ENCODE measurements at regions not wholly inside any gene's neighbourhood (a gene's known extent, or its start where the extent isn't known, plus 50 kb on each side); places are given as distances from the start of the nearest gene placed in this dataset. TPM values are rescaled to one million over a fixed set of nuclear protein-coding genes. Genes with fewer than 3 reads are reported as not detected.

DNA sequence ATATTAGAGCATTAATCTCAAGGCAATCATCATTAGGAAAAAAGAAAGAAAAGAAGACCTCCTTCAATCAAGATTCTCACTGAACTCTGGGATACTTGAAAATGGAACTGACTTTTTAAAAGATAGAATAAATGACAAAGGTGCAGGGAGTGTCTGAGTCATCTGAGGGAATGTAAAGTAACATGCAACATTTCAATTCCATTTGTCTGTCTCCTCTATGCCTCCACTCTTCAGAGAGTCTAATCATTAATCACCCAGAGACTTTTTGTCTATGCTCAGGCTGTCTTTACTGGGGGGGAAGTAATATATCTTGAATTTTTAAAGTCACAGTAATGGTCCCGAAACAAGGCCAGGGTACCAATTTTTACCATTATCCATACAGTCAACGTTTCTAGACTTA lies 55.0 kb upstream of the PACRGL start:
- TF ChIP-seq, protein P1, sequence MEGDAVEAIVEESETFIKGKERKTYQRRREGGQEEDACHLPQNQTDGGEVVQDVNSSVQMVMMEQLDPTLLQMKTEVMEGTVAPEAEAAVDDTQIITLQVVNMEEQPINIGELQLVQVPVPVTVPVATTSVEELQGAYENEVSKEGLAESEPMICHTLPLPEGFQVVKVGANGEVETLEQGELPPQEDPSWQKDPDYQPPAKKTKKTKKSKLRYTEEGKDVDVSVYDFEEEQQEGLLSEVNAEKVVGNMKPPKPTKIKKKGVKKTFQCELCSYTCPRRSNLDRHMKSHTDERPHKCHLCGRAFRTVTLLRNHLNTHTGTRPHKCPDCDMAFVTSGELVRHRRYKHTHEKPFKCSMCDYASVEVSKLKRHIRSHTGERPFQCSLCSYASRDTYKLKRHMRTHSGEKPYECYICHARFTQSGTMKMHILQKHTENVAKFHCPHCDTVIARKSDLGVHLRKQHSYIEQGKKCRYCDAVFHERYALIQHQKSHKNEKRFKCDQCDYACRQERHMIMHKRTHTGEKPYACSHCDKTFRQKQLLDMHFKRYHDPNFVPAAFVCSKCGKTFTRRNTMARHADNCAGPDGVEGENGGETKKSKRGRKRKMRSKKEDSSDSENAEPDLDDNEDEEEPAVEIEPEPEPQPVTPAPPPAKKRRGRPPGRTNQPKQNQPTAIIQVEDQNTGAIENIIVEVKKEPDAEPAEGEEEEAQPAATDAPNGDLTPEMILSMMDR (IDR thresholded peaks at IDR 0.05), result no peak
- no peaks in the 10 kb centered on the region for H3K36me3 Mint-ChIP-seq (ENCODE audit: low read depth)
- H3K9me3 ChIP-seq (ENCODE audit: control insufficient read depth in 1 of 2, insufficient read depth in 1 of 2, low read length in 2 of 2), result no peaks in the 10 kb centered on the region
- H3K27me3 Mint-ChIP-seq, result peaks cover 10% of the 10 kb centered on the region
- no peaks in the 10 kb centered on the region for H3K4me1 ChIP-seq (ENCODE audit: insufficient read depth, low read length)
- H3K4me3 Mint-ChIP-seq, result no peak overlapping the region
- ATAC-seq (ENCODE audit: poor library complexity) (no peak), DNase-seq (no peak)
- no peaks in the 10 kb centered on the region for H3K36me3 ChIP-seq (ENCODE audit: insufficient read depth, low read length)
- H3K4me3 ChIP-seq (ENCODE audit: low read length), result no peak overlapping the region
- H3K27me3 ChIP-seq (ENCODE audit: control insufficient read depth in 1 of 2, insufficient read depth in 2 of 2, low read length in 2 of 2), result no peaks in the 10 kb centered on the region
- CTCF ChIA-PET, result no interaction called here
- H3K27ac Mint-ChIP-seq, result no peak overlapping the region
- POLR2A ChIA-PET, result no interaction called here
- H3K9me3 Mint-ChIP-seq, result no peaks in the 10 kb centered on the region
- intact Hi-C loops (cut with DNase I, micrococcal nuclease), result no loop called here
- no peaks in the 10 kb centered on the region for H3K4me1 Mint-ChIP-seq (ENCODE audit: low read depth)
- H3K27ac ChIP-seq (ENCODE audit: low read depth in 1 of 2, low read length in 2 of 2), result no peak overlapping the region

DNA sequence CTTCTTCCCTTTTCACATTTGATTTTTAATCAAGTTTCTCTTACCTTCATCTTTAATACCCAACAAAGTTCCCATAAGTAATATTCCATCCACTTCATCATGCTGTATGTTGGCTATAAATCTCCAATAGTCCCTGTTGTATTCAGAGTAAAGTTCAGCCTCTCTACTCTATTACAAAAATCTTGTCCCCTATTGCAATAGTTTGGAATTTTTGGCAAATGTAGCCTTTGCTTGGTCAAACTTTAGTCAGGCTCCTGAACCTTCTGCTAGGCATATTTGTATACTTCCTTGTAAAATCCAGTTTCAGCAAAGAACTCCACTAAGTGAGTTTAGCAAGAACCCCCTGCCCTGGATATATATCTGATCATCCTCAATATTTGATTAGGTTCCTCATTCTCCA lies 54.0 kb upstream of the PACRGL start:
- POLR2A ChIA-PET, result no interaction called here
- intact Hi-C loops (cut with DNase I, micrococcal nuclease), result no loop called here

More for the DNA sequence above, 54.0 kb upstream of the PACRGL start:
- no peaks in the 10 kb centered on the region for H3K4me1 Mint-ChIP-seq (ENCODE audit: low read depth)
- H3K4me3 Mint-ChIP-seq, result no peak overlapping the region
- TF ChIP-seq, protein P1 (IDR thresholded peaks at IDR 0.05), result no peak
- no peak overlapping the region for H3K27ac Mint-ChIP-seq
- H3K9me3 Mint-ChIP-seq, result no peaks in the 10 kb centered on the region
- CTCF ChIA-PET, result no interaction called here
- no peaks in the 10 kb centered on the region for H3K36me3 Mint-ChIP-seq (ENCODE audit: low read depth)
- H3K36me3 ChIP-seq (ENCODE audit: insufficient read depth, low read length), result no peaks in the 10 kb centered on the region
- no peak overlapping the region for H3K4me3 ChIP-seq (ENCODE audit: low read length)
- H3K27me3 ChIP-seq (ENCODE audit: control insufficient read depth in 1 of 2, insufficient read depth in 2 of 2, low read length in 2 of 2), result no peaks in the 10 kb centered on the region
- H3K4me1 ChIP-seq (ENCODE audit: insufficient read depth, low read length), result no peaks in the 10 kb centered on the region
- H3K27me3 Mint-ChIP-seq, result peaks cover 10% of the 10 kb centered on the region
- DNase-seq (no peak), ATAC-seq (ENCODE audit: poor library complexity) (no peak)
- no peak overlapping the region for H3K27ac ChIP-seq (ENCODE audit: low read depth in 1 of 2, low read length in 2 of 2)
- H3K9me3 ChIP-seq (ENCODE audit: control insufficient read depth in 1 of 2, insufficient read depth in 1 of 2, low read length in 2 of 2), result peaks cover 0 to 4% of the 10 kb centered on the region in 2 experiments

Small RNAs in the stretch of these regions (microRNA-seq; reads per million reads assigned to microRNA genes)
- gene MIR218-1 (ENCODE audit: borderline microRNAs expressed, borderline replicate concordance), result not detected
